H1 (cell line): ENCODE measurements at regions not wholly inside any gene's neighbourhood (a gene's known extent, or its start where the extent isn't known, plus 50 kb on each side); places are given as distances from the start of the nearest gene placed in this dataset.

Experiments used
- EP300 ChIP-seq, 2 experiments: IDR thresholded peaks; 1 replicate in 1 of 2; 2 replicates in 1 of 2; pipeline ENCODE4 v1.6.1; 2011 to 2012; ENCODE audit warnings: low read depth in 2 of 2, low read length in 2 of 2, mild to moderate bottlenecking in 2 of 2, borderline replicate concordance in 1 of 2, inconsistent platforms in 1 of 2, moderate library complexity in 1 of 2
- NRF1 ChIP-seq: IDR thresholded peaks from 2 replicates; pipeline ENCODE4 v1.6.1; 2011; ENCODE audit warnings: mild to moderate bottlenecking, low read depth, low read length, improper control_type of control experiment
- SUZ12 ChIP-seq: fragments of 200-600 bp; sonication (generic); IDR thresholded peaks from 2 replicates; pipeline ENCODE4 v1.6.1; 2012; ENCODE audit warnings: mild to moderate bottlenecking, inconsistent platforms, low read length, moderate library complexity, mixed read lengths
- YY1 ChIP-seq: IDR thresholded peaks from 2 replicates; pipeline ENCODE4 v1.6.1; 2011; ENCODE audit warnings: low read depth, mild to moderate bottlenecking, low read length
- TF ChIP-seq, protein P1 (sequence below): IDR thresholded peaks from 2 replicates; pipeline ENCODE4 v1.6.1; 2012; ENCODE audit warnings: low read length, inconsistent platforms

DNA sequence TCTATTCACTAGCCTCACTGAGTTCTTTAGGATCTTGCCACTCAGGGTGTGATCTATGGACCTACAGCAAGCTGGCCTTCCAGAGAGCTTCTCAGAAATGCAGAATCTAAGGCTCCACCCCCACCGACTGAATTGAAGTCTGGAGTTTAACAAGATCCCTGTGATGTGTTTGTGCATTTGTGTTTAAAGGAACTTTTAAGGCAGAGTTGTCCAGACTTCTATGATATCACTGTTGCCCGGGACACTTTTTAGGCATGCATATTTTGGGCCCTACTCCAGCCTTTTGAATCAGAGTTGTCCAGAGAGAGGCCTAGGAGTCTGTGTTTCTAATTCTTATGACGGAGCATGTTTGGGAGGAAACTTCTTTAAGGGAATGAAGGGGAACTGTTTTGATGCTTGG lies 232.3 kb downstream of the QKI start (continued):
- no peak for TF ChIP-seq NRF1
- TF ChIP-seq, protein P1, sequence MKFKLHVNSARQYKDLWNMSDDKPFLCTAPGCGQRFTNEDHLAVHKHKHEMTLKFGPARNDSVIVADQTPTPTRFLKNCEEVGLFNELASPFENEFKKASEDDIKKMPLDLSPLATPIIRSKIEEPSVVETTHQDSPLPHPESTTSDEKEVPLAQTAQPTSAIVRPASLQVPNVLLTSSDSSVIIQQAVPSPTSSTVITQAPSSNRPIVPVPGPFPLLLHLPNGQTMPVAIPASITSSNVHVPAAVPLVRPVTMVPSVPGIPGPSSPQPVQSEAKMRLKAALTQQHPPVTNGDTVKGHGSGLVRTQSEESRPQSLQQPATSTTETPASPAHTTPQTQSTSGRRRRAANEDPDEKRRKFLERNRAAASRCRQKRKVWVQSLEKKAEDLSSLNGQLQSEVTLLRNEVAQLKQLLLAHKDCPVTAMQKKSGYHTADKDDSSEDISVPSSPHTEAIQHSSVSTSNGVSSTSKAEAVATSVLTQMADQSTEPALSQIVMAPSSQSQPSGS = no peak
- no peak for TF ChIP-seq YY1
- TF ChIP-seq SUZ12 = no peak
- TF ChIP-seq EP300 (IDR thresholded peaks at IDR 0.05; ENCODE audit: borderline replicate concordance in 1 of 2, low read depth in 2 of 2, low read length in 2 of 2) = no peak
